Loucy (cell line): ENCODE measurements at regions not wholly inside any gene's neighbourhood (a gene's known extent, or its start where the extent isn't known, plus 50 kb on each side); places are given as distances from the start of the nearest gene placed in this dataset.

Source experiments
- H2AFZ ChIP-seq: fragments of 200-600 bp; sonication (generic); 2 replicates; pipeline ENCODE4 v1.6.0; 2016; ENCODE audit warnings: antibody characterized with exemption, mild to moderate bottlenecking, low read length, moderate library complexity
- H3F3A ChIP-seq: fragments of 200-600 bp; 2 replicates; pipeline ENCODE4 v1.6.0; 2016; ENCODE audit warnings: antibody characterized with exemption, low read depth, mild to moderate bottlenecking
- H3K27me3 ChIP-seq: fragments of 200-600 bp; sonication (generic); 2 replicates; pipeline ENCODE4 v1.6.1; 2014; ENCODE audit warnings: low read length, mild to moderate bottlenecking; ENCODE audit not compliant: insufficient read depth, poor library complexity, severe bottlenecking
- H3K36me3 ChIP-seq: fragments of 200-600 bp; sonication (generic); 2 replicates; pipeline ENCODE4 v1.6.1; 2016; ENCODE audit warnings: low read length; ENCODE audit not compliant: insufficient read depth
- H3K4me1 ChIP-seq: fragments of 200-600 bp; sonication (generic); 2 replicates; pipeline ENCODE4 v1.5.1; 2014; ENCODE audit warnings: low read length, mild to moderate bottlenecking; ENCODE audit not compliant: insufficient read depth, poor library complexity, severe bottlenecking
- H3K4me2 ChIP-seq: fragments of 200-600 bp; sonication (generic); 2 replicates; pipeline ENCODE4 v1.6.0; 2014; ENCODE audit warnings: antibody characterized with exemption, low read length, low read depth, mild to moderate bottlenecking; ENCODE audit not compliant: poor library complexity, severe bottlenecking
- H3K4me3 ChIP-seq: fragments of 200-600 bp; sonication (generic); 2 replicates; pipeline ENCODE4 v1.5.1; 2014; ENCODE audit warnings: low read length, mild to moderate bottlenecking, mixed read lengths; ENCODE audit not compliant: poor library complexity, severe bottlenecking
- H3K79me2 ChIP-seq: fragments of 200-600 bp; sonication (generic); 2 replicates; pipeline ENCODE4 v1.6.1; 2014; ENCODE audit warnings: low read length; ENCODE audit not compliant: insufficient read depth
- H3K9ac ChIP-seq: fragments of 200-600 bp; sonication (generic); 2 replicates; pipeline ENCODE4 v1.6.0; 2014; ENCODE audit warnings: mild to moderate bottlenecking, low read depth, low read length, moderate library complexity; ENCODE audit not compliant: poor library complexity, severe bottlenecking
- H3K9me2 ChIP-seq: fragments of 200-600 bp; sonication (generic); replicated peaks from 2 replicates; pipeline ENCODE4 v1.6.1; 2016; ENCODE audit warnings: low read depth, low read length, mixed read lengths
- H3K9me3 ChIP-seq: fragments of 200-600 bp; sonication (generic); 2 replicates; pipeline ENCODE4 v1.6.1; 2014; ENCODE audit warnings: mild to moderate bottlenecking, antibody characterized with exemption, low read length, low read depth; ENCODE audit not compliant: insufficient read depth
- H4K20me1 ChIP-seq: fragments of 200-600 bp; sonication (generic); 2 replicates; pipeline ENCODE4 v1.6.0; 2014; ENCODE audit warnings: antibody characterized with exemption, low read length, mild to moderate bottlenecking; ENCODE audit not compliant: insufficient read depth, poor library complexity, severe bottlenecking
- CTCF ChIP-seq: fragments of 200-600 bp; sonication (generic); conservative IDR thresholded peaks from 2 replicates; pipeline ENCODE4 v1.5.1; 2014; ENCODE audit warnings: mild to moderate bottlenecking, antibody characterized with exemption, low read length
- EZH2phosphoT487 ChIP-seq: fragments of 200-600 bp; IDR thresholded peaks from 2 replicates; pipeline ENCODE4 v1.6.1; 2018; ENCODE audit warnings: antibody characterized with exemption, mild to moderate bottlenecking, moderate library complexity, borderline replicate concordance

- Histone ChIP-seq H3K9me2 (no peaks in the 10 kb centered on the region), H3K27me3 (no peaks in the 10 kb centered on the region), H3K4me3 (no peak overlapping the region), H3K4me1 (no peaks in the 10 kb centered on the region), H3K4me2 (no peak overlapping the region), H3K9me3 (no peaks in the 10 kb centered on the region), H4K20me1 (no peaks in the 10 kb centered on the region), H3F3A (no peaks in the 10 kb centered on the region), H2AFZ (no peak overlapping the region), H3K79me2 (no peaks in the 10 kb centered on the region), H3K36me3 (no peaks in the 10 kb centered on the region), H3K9ac (no peak overlapping the region)
- TF ChIP-seq EZH2phosphoT487 (no peak), CTCF (no peak)
Measured at GRCh38 chr13:106034201-106034600, 501.3 kb downstream of the EFNB2 start.

GRCh38 chr13:106033659-106034058 lies 501.8 kb downstream of the EFNB2 start:
- Histone ChIP-seq H3K9me2 (no peaks in the 10 kb centered on the region), H3K9me3 (no peaks in the 10 kb centered on the region), H3K9ac (no peak overlapping the region), H3K79me2 (no peaks in the 10 kb centered on the region), H4K20me1 (no peaks in the 10 kb centered on the region), H3F3A (no peaks in the 10 kb centered on the region), H2AFZ (no peak overlapping the region), H3K4me1 (no peaks in the 10 kb centered on the region), H3K27me3 (no peaks in the 10 kb centered on the region), H3K4me2 (no peak overlapping the region), H3K36me3 (no peaks in the 10 kb centered on the region), H3K4me3 (no peak overlapping the region)
- no peak; the same call in 1 of the 2 replicates for TF ChIP-seq CTCF
- no peak for TF ChIP-seq EZH2phosphoT487

- no peaks in the 10 kb centered on the region for H3K79me2 ChIP-seq
- H3K9me3 ChIP-seq, result no peaks in the 10 kb centered on the region
- H3K36me3 ChIP-seq, result no peaks in the 10 kb centered on the region
- no peak overlapping the region for H2AFZ ChIP-seq
- no peak for TF ChIP-seq EZH2phosphoT487
- TF ChIP-seq CTCF, result no peak
- no peaks in the 10 kb centered on the region for H3K4me1 ChIP-seq
- H4K20me1 ChIP-seq, result no peaks in the 10 kb centered on the region
- no peak overlapping the region for H3K9ac ChIP-seq
- H3K27me3 ChIP-seq, result no peaks in the 10 kb centered on the region
- H3F3A ChIP-seq, result no peaks in the 10 kb centered on the region
- H3K4me3 ChIP-seq, result no peak overlapping the region
- H3K4me2 ChIP-seq, result no peak overlapping the region
- H3K9me2 ChIP-seq, result no peaks in the 10 kb centered on the region
Measured at GRCh38 chr13:106032441-106032840, 503.0 kb downstream of the EFNB2 start.
